AG10803 (cell line): ENCODE measurements at regions not wholly inside any gene's neighbourhood (a gene's known extent, or its start where the extent isn't known, plus 50 kb on each side); places are given as distances from the start of the nearest gene placed in this dataset.

ENCODE experiments used
- DNase-seq: peaks from one replicate; pipeline ENCODE4 v3.0.0; 2010; ENCODE audit warnings: low read depth
- H3K4me3 ChIP-seq: 2 replicates; pipeline ENCODE4 v1.5.1; 2011; ENCODE audit warnings: mild to moderate bottlenecking, low read length, control low read depth
- CTCF ChIP-seq: conservative IDR thresholded peaks from 2 replicates; pipeline ENCODE4 v1.5.1; 2011; ENCODE audit warnings: mild to moderate bottlenecking, low read length, control low read depth, inconsistent platforms

- no peak for DNase-seq
- H3K4me3 ChIP-seq, result no peak overlapping the region
- TF ChIP-seq CTCF, result no peak
Measured at GRCh38 chr18:37662099-37662498, 96.5 kb upstream of the CELF4 start.

GRCh38 chr18:37661478-37661877 is 95.9 kb upstream of the CELF4 start:
- H3K4me3 ChIP-seq, result no peak overlapping the region
- no peak for TF ChIP-seq CTCF
- no peak for DNase-seq

- no peak for DNase-seq
- no peak for TF ChIP-seq CTCF
- no peak overlapping the region for H3K4me3 ChIP-seq
Measured at GRCh38 chr18:37661061-37661460, 95.5 kb upstream of the CELF4 start.

GRCh38 chr18:37660658-37661057 is 95.1 kb upstream of the CELF4 start:
- TF ChIP-seq CTCF, result no peak
- DNase-seq, result no peak
- H3K4me3 ChIP-seq, result no peak overlapping the region

- TF ChIP-seq CTCF, result no peak
- H3K4me3 ChIP-seq, result no peak overlapping the region
- DNase-seq, result no peak
Measured at GRCh38 chr18:37659906-37660305, 94.3 kb upstream of the CELF4 start.

GRCh38 chr18:37658894-37659293 is 93.3 kb upstream of the CELF4 start:
- DNase-seq, result no peak
- no peak for TF ChIP-seq CTCF
- H3K4me3 ChIP-seq, result no peak overlapping the region

GRCh38 chr18:37657493-37657892 is 91.9 kb upstream of the CELF4 start:
- no peak for DNase-seq
- H3K4me3 ChIP-seq, result no peak overlapping the region
- TF ChIP-seq CTCF, result no peak
